Adipocyte (in vitro differentiated cells): ENCODE measurements at regions not wholly inside any gene's neighbourhood (a gene's known extent, or its start where the extent isn't known, plus 50 kb on each side); places are given as distances from the start of the nearest gene placed in this dataset.

Source experiments
- DNase-seq: peaks from one replicate; pipeline ENCODE4 v3.0.0-alpha.2; 2015; ENCODE audit warnings: low read depth
- H3K27me3 ChIP-seq: replicated peaks from 2 replicates; pipeline ENCODE4 v1.7.0; 2013; ENCODE audit warnings: mild to moderate bottlenecking, low read length, moderate library complexity; ENCODE audit not compliant: control insufficient read depth, insufficient read depth
- H3K36me3 ChIP-seq: 2 replicates; pipeline ENCODE4 v1.7.0; 2013; ENCODE audit warnings: low read length, mild to moderate bottlenecking, moderate library complexity; ENCODE audit not compliant: control insufficient read depth, insufficient read depth, severe bottlenecking
- H3K4me1 ChIP-seq: 2 replicates; pipeline ENCODE4 v1.7.0; 2013; ENCODE audit warnings: mild to moderate bottlenecking, low read length, moderate library complexity; ENCODE audit not compliant: control insufficient read depth, insufficient read depth
- H3K4me3 ChIP-seq: 2 replicates; pipeline ENCODE4 v1.7.0; 2013; ENCODE audit warnings: mild to moderate bottlenecking, low read length, moderate library complexity
- H3K9ac ChIP-seq: 2 replicates; pipeline ENCODE4 v1.7.0; 2013; ENCODE audit warnings: mild to moderate bottlenecking, low read length, moderate library complexity
- H3K9me3 ChIP-seq: 2 replicates; pipeline ENCODE4 v1.7.0; 2013; ENCODE audit warnings: mild to moderate bottlenecking, low read length, moderate library complexity; ENCODE audit not compliant: control insufficient read depth

- no peak for DNase-seq
These were observed 62.1 kb upstream of the AP1S2 start for GRCh38 chrX:15916704-15917084.

GRCh38 chrX:15915959-15916703 lies 61.5 kb upstream of the AP1S2 start:
- Histone ChIP-seq H3K4me1 (peaks cover 10% of the 10 kb centered on the region), H3K9me3 (peaks cover 15% of the 10 kb centered on the region), H3K36me3 (no peaks in the 10 kb centered on the region), H3K9ac (no peak overlapping the region), H3K4me3 (no peak overlapping the region), H3K27me3 (peaks cover 13% of the 10 kb centered on the region)
- DNase-seq: no peak

More at GRCh38 chrX:15916704-15917084, 62.1 kb upstream of the AP1S2 start:
- Histone ChIP-seq H3K9me3 (peaks cover 15% of the 10 kb centered on the region), H3K9ac (no peak overlapping the region), H3K4me3 (no peak overlapping the region), H3K36me3 (no peaks in the 10 kb centered on the region), H3K27me3 (peaks cover 13% of the 10 kb centered on the region), H3K4me1 (peaks cover 6% of the 10 kb centered on the region)

DNA sequence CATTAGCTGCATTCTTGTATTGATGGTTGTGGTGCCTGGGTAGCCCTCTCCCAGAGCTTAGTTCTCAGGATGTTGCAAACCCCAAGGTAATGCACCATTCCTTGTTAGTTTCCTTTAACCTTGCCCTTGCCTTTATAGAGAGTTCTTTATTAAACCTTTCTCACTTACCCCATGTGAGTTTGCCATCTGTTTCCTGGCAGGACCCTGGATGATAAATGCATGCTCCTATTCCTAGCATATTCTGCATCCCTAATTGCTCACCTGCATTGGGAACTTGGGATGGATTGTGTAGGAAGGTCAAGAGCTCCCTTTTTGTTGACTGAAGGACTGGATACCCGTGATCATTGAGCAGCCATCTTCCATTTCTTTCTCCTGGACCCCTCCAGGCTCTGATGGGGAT lies 59.9 kb upstream of the AP1S2 start:
- no peak for DNase-seq
- Histone ChIP-seq H3K36me3 (no peaks in the 10 kb centered on the region), H3K4me3 (no peak overlapping the region), H3K4me1 (peaks cover 10% of the 10 kb centered on the region), H3K9ac (no peak overlapping the region), H3K27me3 (peaks cover 19% of the 10 kb centered on the region), H3K9me3 (peaks cover 15% of the 10 kb centered on the region)

- H3K4me3 ChIP-seq: no peak overlapping the region
- no peaks in the 10 kb centered on the region for H3K36me3 ChIP-seq
- peaks cover 12% of the 10 kb centered on the region for H3K9me3 ChIP-seq
- H3K4me1 ChIP-seq: peaks cover 10% of the 10 kb centered on the region
- no peak overlapping the region for H3K9ac ChIP-seq
- no peak for DNase-seq
- H3K27me3 ChIP-seq: peaks cover 19% of the 10 kb centered on the region
These were observed 58.5 kb upstream of the AP1S2 start for GRCh38 chrX:15913146-15913545.

DNA sequence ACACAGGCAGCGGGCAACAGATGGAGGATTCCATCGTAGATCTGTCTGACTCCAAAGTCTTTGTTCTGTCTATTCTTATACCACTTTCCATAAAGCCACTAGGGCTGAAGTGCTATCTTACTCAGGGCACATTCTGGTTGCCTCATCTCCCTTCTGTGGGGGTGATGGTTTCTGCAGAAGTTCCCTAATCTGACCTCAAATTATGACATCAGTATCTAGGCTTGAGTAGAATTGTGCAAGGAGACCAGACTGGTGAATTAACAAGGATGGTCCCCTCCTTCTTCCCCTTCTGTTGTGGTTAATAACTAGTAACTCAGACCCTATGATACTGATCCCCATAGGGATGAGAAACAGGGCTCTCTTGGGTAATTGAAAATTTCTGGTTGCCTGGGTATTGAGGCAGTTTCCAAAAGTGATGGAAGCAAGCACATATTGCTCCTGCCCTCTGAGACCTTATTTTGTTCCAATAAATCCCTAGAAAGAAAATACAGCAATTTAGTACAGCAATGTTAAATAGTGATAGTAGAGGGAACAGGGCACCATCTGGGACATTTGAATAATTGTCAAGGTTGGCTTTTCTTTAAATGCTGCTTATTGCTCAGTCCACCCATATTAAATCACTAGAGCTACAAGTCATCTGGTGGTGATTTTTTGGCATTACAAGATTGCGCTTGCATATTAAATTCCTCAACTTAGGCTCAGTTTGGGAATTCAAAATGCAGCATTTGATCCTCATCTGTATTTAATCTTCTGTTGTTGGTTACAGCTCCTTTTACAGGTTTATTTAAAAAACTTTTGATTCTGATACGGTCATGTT lies 57.3 kb upstream of the AP1S2 start:
- no peak for DNase-seq
- H3K27me3 ChIP-seq: peaks cover 15% of the 10 kb centered on the region

GRCh38 chrX:15909605-15910004 lies 55.0 kb upstream of the AP1S2 start:
- no peak for DNase-seq
- H3K9me3 ChIP-seq: no peaks in the 10 kb centered on the region
- H3K27me3 ChIP-seq: peaks cover 18% of the 10 kb centered on the region
- peaks cover 10% of the 10 kb centered on the region for H3K4me1 ChIP-seq
- H3K9ac ChIP-seq: no peak overlapping the region
- no peaks in the 10 kb centered on the region for H3K36me3 ChIP-seq
- H3K4me3 ChIP-seq: no peak overlapping the region

More for the DNA sequence above, 57.3 kb upstream of the AP1S2 start:
- H3K9me3 ChIP-seq: peaks cover 4% of the 10 kb centered on the region
- no peak overlapping the region for H3K9ac ChIP-seq
- no peaks in the 10 kb centered on the region for H3K36me3 ChIP-seq
- H3K4me3 ChIP-seq: no peak overlapping the region
- peaks cover 10% of the 10 kb centered on the region for H3K4me1 ChIP-seq

- no peak overlapping the region for H3K9ac ChIP-seq
- no peaks in the 10 kb centered on the region for H3K9me3 ChIP-seq
- no peaks in the 10 kb centered on the region for H3K36me3 ChIP-seq
- no peak for DNase-seq
- peaks cover 10% of the 10 kb centered on the region for H3K4me1 ChIP-seq
- H3K27me3 ChIP-seq: peaks cover 12% of the 10 kb centered on the region
- no peak overlapping the region for H3K4me3 ChIP-seq
These were observed 54.1 kb upstream of the AP1S2 start for GRCh38 chrX:15908603-15909290.

- Histone ChIP-seq H3K4me3 (no peak overlapping the region), H3K36me3 (no peaks in the 10 kb centered on the region), H3K27me3 (peaks cover 10% of the 10 kb centered on the region), H3K9ac (no peak overlapping the region), H3K9me3 (no peaks in the 10 kb centered on the region), H3K4me1 (no peaks in the 10 kb centered on the region)
- DNase-seq: no peak
These were observed 51.7 kb upstream of the AP1S2 start for GRCh38 chrX:15906041-15906943.
